Progenitor cell of endocrine pancreas (in vitro differentiated cells): ENCODE measurements at regions not wholly inside any gene's neighbourhood (a gene's known extent, or its start where the extent isn't known, plus 50 kb on each side); places are given as distances from the start of the nearest gene placed in this dataset.

Experiments
- DNase-seq: peaks from one replicate; pipeline ENCODE4 v3.0.0; 2021; ENCODE audit warnings: low spot score; ENCODE audit not compliant: unreplicated experiment
- H3K27ac Mint-ChIP-seq: 2 replicates; pipeline ENCODE4 v1.8.0; 2021; ENCODE audit warnings: mild to moderate bottlenecking, moderate library complexity, mixed read lengths
- H3K27me3 Mint-ChIP-seq: 2 replicates; pipeline ENCODE4 v1.8.0; 2021; ENCODE audit warnings: mixed read lengths
- H3K36me3 Mint-ChIP-seq: 2 replicates; pipeline ENCODE4 v1.8.0; 2022; ENCODE audit warnings: mixed read lengths; ENCODE audit not compliant: insufficient read depth
- H3K4me1 Mint-ChIP-seq: 2 replicates; pipeline ENCODE4 v1.8.0; 2021; ENCODE audit warnings: low read depth, mixed read lengths
- H3K4me3 Mint-ChIP-seq: 2 replicates; pipeline ENCODE4 v1.8.0; 2021; ENCODE audit warnings: low read depth, mild to moderate bottlenecking, moderate library complexity, mixed read lengths
- H3K9me3 Mint-ChIP-seq: 2 replicates; pipeline ENCODE4 v1.8.0; 2021; ENCODE audit warnings: low read depth, mixed read lengths
- TF ChIP-seq, protein P1 (sequence below): fragments of 200-600 bp; sonication (generic); IDR thresholded peaks from one replicate; pipeline ENCODE4 v1.5.0; 2021; ENCODE audit warnings: antibody characterized with exemption, mild to moderate bottlenecking; ENCODE audit not compliant: unreplicated experiment

DNA sequence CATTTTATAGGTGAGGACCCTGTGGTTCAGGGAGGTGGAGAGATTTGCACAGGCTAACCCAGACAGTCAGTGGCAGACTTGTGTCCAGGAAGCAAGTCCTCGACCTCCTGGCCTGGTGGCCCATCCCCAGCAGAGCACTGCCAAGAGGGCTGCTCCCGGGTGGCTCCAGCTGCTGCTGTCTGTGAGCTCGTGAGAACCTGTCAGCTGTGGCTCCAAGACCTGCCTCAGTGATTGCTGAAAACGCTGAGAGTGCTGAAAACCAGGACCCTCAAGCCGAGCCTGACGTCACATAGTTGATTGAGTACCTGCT is 74.2 kb downstream of the RTL9 start:
- H3K9me3 Mint-ChIP-seq, result no peaks in the 10 kb centered on the region
- peaks cover 16% of the 10 kb centered on the region for H3K4me1 Mint-ChIP-seq
- H3K4me3 Mint-ChIP-seq, result no peak overlapping the region
- peaks cover 13% of the 10 kb centered on the region for H3K27me3 Mint-ChIP-seq
- TF ChIP-seq, protein P1, sequence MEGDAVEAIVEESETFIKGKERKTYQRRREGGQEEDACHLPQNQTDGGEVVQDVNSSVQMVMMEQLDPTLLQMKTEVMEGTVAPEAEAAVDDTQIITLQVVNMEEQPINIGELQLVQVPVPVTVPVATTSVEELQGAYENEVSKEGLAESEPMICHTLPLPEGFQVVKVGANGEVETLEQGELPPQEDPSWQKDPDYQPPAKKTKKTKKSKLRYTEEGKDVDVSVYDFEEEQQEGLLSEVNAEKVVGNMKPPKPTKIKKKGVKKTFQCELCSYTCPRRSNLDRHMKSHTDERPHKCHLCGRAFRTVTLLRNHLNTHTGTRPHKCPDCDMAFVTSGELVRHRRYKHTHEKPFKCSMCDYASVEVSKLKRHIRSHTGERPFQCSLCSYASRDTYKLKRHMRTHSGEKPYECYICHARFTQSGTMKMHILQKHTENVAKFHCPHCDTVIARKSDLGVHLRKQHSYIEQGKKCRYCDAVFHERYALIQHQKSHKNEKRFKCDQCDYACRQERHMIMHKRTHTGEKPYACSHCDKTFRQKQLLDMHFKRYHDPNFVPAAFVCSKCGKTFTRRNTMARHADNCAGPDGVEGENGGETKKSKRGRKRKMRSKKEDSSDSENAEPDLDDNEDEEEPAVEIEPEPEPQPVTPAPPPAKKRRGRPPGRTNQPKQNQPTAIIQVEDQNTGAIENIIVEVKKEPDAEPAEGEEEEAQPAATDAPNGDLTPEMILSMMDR, result no peak
- no peaks in the 10 kb centered on the region for H3K36me3 Mint-ChIP-seq
- DNase-seq, result no peak
- no peak overlapping the region for H3K27ac Mint-ChIP-seq

DNA sequence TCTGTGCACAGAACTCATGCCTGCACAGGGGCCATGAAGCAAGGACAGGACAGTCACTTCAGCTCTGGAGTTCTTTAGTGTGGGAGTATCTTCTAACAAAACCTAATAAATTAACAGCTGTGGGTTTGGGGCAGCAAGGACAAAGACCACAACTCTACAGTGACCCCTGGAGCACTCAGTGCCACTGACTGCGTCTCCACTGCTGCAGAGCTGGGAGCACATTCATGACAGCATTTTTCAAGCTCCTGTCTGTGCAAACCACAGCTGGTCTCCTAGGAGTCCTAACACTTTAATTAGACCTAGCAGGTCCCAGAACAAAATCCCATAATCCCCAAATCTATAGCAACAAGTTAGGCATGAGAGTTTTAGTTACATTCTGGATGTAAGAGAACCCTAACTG is 76.5 kb downstream of the RTL9 start:
- no peak for DNase-seq
- Mint-ChIP-seq H3K4me3 (no peak overlapping the region), H3K27me3 (peaks cover 17% of the 10 kb centered on the region), H3K36me3 (no peaks in the 10 kb centered on the region), H3K9me3 (no peaks in the 10 kb centered on the region), H3K4me1 (peaks cover 11% of the 10 kb centered on the region), H3K27ac (no peak overlapping the region)
- TF ChIP-seq, protein P1, result no peak

DNA sequence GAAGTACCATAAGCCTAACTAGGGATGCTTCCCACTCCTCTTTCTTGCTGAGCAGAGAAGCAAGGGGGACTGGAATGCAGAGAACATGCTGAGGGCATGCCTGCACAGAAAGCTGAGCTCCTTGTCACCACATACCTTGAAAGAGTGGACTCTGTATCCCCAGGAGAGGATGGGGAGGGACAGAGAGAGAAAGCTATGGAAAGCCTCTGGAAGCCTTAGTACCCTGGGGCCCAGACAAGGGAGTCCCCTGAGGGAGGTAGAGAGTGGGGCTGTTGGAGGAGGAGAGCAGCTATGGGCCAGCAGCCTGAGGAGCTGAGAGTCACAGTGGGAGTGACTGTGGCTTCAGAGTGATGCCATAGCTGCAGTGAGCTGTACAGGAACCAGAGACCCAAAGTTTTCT is 77.9 kb downstream of the RTL9 start:
- peaks cover 12% of the 10 kb centered on the region for H3K4me1 Mint-ChIP-seq
- no peaks in the 10 kb centered on the region for H3K36me3 Mint-ChIP-seq
- H3K27me3 Mint-ChIP-seq, result peaks cover 15% of the 10 kb centered on the region
- no peak overlapping the region for H3K4me3 Mint-ChIP-seq
- TF ChIP-seq, protein P1, result no peak
- no peak overlapping the region for H3K27ac Mint-ChIP-seq
- no peaks in the 10 kb centered on the region for H3K9me3 Mint-ChIP-seq
- no peak for DNase-seq

DNA sequence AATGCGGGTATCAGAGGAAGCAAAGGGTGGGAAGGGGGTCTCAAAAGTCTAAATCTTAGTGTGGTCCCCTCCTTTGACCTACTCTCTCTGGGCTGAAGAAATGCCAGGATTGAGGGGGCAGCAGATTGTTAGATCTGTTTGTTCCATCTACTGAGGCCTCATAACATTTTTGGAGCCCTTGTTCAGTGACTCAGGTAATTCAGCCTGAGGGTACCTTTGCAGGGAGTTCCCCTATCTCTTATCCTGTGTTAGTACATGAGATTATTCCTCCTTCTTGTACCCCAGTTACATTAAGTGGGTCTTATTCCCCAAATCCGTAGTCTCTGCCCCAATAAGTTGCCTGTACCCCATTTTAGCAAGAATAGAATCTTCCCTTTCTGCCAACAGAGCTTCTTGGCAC is 79.0 kb downstream of the RTL9 start:
- peaks cover 12% of the 10 kb centered on the region for H3K4me1 Mint-ChIP-seq
- H3K9me3 Mint-ChIP-seq, result no peaks in the 10 kb centered on the region
- TF ChIP-seq, protein P1, result no peak

DNA sequence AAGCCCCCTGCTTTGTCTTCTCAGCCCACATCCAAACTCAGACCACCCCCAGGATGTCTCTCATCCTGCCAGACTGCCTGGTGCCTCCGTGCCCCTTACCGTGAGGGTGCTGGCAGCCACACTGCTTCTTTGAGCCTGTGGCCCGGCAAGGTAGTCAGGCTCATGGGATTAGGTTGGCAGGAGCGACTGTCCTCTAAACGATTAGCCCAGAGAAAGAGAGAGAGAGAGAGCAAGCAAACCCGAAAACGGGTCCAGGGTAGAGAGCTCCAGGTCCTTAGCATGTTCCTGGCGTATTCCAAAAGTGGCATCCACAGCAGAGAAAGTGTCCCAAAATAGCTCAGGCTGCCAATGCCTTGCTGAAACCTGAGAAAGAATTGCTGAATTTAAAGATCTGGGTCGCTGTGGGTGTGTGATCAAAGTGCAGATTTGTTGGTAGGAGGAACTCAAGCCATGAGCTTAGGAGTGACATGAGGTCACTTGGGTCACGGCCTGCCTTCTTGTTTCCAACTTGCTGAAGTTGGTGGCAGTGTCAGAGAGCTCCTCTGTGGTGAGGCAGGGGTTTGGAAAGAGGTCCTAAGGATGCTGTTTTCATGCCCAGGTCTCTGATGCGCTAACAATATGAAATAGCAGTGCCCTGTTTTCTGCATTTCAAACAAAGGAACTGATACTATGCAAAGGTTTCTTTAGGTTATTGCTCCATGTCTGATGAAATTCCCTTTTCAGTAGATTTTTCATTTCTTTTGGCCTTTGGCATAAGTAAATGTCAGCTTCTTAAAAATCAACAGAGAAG is 81.6 kb downstream of the RTL9 start:
- no peak overlapping the region for H3K4me3 Mint-ChIP-seq
- H3K36me3 Mint-ChIP-seq, result no peaks in the 10 kb centered on the region
- no peak overlapping the region for H3K27ac Mint-ChIP-seq
- peaks cover 15% of the 10 kb centered on the region for H3K4me1 Mint-ChIP-seq
- TF ChIP-seq, protein P1, result no peak
- H3K27me3 Mint-ChIP-seq, result peaks cover 11% of the 10 kb centered on the region
- H3K9me3 Mint-ChIP-seq, result no peaks in the 10 kb centered on the region
- no peak for DNase-seq

More for the DNA sequence above, 79.0 kb downstream of the RTL9 start:
- no peak overlapping the region for H3K27ac Mint-ChIP-seq
- no peak for DNase-seq
- H3K4me3 Mint-ChIP-seq, result no peak overlapping the region
- H3K36me3 Mint-ChIP-seq, result no peaks in the 10 kb centered on the region
- H3K27me3 Mint-ChIP-seq, result peaks cover 9% of the 10 kb centered on the region
